HG03045 (cell line): ENCODE measurements at regions not wholly inside any gene's neighbourhood (a gene's known extent, or its start where the extent isn't known, plus 50 kb on each side); places are given as distances from the start of the nearest gene placed in this dataset.
"Not testable (repeated sequence)": the region's sequence is repeated elsewhere in the genome, so short reads cannot be mapped to it uniquely, and the experiment has no call there.

Experiments
- ATAC-seq: cut with Tn5 transposase; IDR thresholded peaks from one replicate; pipeline ENCODE4 v1.9.1; 2021; ENCODE audit warnings: mild to moderate bottlenecking, moderate library complexity; ENCODE audit not compliant: unreplicated experiment

DNA sequence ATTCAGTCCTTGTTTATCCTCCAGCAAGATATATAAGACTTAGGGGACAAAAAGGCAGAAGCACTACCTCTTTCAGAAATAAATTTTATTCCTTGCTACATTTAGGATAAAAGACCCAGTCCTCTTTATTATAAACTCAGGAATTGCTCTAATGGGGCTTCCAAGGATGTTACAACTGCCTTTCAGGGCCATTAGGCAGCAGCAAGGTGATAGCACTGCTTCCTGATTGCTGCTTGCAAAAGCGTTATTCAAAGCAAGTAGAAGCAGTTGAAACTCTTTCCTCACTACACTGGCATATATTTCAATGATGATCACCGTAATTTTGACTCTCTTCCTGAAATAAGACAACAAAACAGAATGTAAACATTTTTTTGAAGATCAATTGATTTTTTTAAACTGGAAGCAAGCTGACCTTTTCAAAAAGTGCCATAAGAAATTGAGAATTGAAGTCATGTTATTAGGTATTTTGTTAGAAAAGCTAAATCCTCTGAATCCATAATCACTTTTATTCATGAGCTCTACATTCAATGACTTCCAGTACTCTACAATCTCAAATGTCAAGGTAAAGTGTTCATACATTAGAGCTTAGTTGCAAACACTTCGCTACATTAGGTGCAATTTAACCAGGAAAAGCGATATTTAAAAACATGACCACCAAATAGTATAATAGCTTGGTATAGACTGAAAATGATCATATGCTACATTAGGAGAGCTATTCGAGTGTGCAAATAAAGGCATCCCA, 233.4 kb upstream of the SYT10 start:
- no peak for ATAC-seq

GRCh38 chr12:33676866-33677265, 237.2 kb upstream of the SYT10 start:
- ATAC-seq = no peak

DNA sequence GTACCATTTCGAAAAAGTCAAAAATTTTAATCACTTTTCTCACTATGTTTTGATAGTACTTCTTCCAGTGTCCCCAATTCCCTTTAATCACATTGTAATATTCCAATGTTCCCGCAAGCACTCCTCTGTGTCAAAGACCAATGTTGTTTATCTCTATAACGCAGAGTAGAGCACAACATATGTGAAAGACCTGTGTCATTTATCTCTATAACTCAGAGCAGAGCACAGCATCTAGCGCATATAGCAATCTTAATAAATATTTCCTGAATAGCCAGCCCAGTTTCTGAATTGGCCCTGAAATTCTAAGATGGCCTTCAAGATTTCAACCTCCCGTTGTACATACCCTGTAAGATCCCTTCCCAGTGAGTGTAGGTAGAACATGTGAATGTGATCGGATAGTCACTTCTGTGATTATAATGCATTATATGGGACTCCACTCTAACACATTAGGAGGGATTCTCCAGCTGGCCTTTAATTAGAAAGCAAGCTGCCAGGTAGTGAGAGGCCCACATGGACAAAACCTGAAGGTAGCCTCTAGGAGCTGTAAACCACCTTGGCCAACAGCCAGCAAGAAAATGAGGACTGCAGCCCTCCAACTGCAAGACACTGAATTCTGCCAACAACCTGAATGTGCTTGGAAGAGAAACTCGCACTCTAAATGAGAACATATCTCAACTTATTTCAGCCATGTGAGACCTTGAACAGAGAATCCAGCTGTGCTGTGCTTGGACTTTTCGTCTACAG, 238.8 kb upstream of the SYT10 start:
- ATAC-seq = no peak

DNA sequence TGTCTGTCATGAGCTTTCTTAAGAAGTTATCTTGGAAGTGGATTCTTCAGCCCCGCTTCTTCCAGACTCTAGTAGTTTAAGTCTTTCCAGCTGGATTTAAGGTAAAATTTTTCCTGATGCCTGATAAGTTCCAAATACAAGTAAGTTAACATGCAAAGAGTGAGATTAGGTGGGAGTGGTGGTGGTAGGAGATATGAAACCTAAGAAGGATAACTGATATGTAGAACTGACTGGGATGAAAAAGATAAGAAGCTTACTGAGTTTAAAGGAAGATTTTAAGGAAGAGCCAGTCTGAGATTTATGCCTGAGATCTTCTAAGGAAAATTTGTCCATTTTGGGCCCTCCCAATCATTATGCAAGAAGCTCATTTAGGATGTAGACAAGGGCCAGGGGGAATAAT, 250.9 kb upstream of the SYT10 start:
- ATAC-seq = no peak

DNA sequence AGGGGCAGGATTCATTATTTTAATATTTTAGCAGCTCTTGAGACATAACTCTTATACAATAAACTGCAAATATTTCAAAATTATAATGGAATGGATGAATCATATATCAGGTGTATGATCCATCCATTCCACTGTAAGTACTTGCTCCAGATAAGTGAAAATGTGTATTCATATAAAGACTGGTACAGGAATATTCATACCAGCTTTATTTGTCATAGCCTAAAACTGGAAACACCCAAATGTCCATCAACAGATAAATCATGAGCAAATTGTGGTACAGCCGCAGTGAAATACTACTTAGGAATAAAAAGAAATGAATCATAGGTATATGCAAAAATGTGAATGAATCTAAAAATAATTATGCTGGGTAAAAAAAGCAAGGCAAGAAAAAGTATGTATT, 263.6 kb upstream of the SYT10 start:
- no peak for ATAC-seq

- no peak for ATAC-seq
Measured at GRCh38 chr12:33706927-33707326, 267.3 kb upstream of the SYT10 start.

DNA sequence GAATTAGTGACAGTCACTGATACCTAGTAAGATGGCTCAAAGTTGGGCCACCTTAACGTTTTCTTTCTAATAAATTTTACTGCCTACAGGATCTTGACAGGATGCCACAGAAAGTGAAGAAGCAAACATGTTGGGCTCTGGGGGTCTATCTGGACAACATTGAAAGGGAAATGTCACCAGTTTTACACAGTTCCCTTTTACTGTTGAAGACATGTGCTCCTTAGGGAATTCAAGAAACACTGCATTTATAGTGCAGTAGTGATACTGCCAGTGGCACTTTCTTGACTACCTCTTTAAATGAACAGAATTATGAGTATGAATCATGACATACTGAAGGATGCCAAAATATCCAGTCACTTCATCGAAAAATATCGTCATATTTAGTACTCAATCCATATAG, 269.3 kb upstream of the SYT10 start:
- ATAC-seq = no peak

- ATAC-seq = no peak
Measured at GRCh38 chr12:33710548-33710947, 270.9 kb upstream of the SYT10 start.

DNA sequence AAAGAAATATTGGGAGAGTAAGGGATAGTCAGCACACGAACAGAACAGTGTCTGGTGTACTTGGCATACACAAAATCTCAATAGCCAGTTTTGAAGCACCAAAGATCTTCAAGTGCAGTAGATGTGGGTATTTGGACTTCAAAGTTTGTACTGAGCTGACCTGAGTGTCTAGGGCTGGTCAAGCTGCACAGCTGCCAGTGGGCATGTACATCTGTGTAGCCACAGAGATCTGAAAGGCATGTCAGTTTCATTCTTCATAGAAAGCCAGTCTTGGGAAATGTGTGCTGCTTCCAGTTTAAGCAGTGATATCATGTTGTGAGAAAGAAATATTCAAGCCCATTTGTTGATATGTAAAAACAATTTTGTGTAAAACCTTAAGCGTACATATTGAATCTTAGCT, 279.0 kb upstream of the SYT10 start:
- ATAC-seq = no peak

DNA sequence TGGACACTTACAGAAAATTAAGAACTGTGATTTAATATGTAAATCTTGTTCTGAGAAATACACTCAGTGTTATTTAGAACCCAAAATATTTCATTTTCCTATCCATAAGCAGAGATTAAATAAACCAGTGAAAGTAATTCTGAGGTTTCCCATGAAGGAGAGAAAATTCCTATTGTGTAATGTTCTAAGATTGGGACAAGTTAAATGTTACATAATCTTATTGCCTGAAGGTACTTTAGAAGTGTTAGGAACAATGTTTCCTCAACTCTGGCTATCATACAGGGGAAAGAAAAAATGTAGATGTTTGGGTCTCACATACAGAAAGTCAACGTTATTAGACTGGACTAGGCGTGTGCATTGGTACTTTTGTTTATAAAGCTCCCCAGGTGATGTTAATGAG, 281.9 kb upstream of the SYT10 start:
- ATAC-seq = no peak

- no peak for ATAC-seq
Measured at GRCh38 chr12:33724867-33725266, 285.2 kb upstream of the SYT10 start.

DNA sequence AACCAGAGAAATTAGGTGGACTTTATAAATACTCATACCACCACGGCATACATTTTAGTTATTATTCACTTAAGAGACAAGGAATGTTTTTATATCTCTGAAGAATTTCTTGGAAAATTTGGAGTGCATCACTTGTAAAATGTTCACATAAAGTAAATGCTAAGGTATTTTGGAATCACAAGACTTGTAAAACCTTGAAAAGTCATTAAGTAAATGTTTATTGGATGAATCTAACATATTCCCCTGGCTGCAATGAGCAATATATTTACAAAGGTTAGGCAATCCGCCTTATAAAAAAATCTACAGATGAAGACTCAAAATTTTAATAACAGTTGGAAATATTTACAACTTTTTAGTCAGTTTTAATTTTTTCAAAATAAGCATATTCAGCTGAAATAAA, 287.4 kb upstream of the ALG10 start:
- no peak for ATAC-seq

DNA sequence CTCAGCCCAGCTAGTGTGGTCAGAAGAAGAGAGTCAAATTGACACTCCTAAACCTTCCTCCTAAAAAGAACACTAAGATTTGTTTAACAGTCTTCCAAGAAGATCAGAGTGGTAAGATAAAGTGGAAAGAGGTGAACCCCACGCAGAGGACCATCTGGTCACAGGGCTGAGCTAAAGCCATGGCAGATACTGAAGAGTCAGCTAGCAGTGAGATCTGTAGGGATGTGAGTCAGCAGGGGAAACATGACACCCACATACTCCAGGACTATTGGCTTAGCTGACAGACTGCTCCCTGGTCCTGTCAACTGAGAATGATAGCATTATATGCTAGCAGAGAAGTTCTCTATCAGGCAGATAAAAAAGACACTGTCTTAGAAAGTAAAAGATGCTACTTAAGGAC, 269.4 kb upstream of the ALG10 start:
- no peak for ATAC-seq

DNA sequence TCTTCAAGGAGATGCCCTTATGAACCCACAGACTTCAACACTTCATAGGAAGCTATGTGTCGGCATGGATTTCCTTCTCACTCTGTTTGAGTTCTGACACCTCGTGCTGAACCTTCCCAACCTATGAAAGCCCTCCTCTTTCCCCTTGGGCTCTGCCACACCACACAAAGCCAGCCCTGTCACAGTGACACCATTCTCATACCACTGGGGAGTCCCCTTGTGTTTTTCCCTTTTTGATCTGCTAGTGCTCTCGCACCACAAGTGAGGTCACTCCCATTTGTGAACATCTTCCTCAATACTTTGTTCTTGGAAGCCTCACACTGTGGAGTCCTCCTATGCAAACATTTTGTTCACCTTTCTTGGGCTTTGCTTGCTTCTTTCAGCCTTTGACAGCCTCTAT, 264.6 kb upstream of the ALG10 start:
- ATAC-seq = no peak

- ATAC-seq = no peak
Measured at GRCh38 chr12:33759279-33759678, 263.0 kb upstream of the ALG10 start.

- no peak for ATAC-seq
Measured at GRCh38 chr12:33763331-33763730, 259.0 kb upstream of the ALG10 start.

DNA sequence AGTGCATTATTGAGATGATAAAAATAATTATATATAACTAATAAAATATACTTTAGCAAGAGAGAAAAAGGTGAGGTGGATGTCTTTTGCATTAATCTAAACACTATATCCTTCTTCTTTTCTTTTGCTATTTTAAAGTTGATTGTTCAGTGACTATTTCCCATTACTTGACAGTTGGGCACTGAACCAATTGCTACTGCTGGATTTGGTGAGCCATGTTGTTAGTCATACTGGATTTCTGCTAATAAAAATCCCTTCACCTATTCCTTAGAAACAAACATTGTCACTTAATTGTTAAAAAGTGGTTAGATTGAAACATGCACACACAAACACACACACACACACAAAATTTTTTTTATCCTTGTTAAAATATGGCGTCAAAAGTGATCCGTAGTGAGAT, 251.6 kb upstream of the ALG10 start:
- no peak for ATAC-seq

DNA sequence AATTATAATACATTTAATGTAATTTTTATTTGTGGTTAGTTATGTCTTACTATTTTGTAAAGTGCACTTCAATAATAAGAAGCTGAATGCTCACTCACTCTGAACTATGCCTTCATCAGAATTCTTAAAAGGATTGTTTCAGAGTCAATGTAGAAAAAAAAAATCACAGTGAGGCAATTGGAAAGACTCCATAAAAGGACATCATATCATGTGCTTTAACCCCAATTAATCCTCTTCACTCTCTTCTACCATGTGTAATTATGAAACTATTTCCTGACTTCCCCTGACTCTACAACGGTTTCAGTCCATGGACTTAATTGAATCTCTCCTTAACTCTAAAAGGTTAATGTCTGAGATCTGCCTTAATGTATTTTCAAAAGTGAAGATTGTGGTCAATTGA, 250.4 kb upstream of the ALG10 start:
- no peak for ATAC-seq

DNA sequence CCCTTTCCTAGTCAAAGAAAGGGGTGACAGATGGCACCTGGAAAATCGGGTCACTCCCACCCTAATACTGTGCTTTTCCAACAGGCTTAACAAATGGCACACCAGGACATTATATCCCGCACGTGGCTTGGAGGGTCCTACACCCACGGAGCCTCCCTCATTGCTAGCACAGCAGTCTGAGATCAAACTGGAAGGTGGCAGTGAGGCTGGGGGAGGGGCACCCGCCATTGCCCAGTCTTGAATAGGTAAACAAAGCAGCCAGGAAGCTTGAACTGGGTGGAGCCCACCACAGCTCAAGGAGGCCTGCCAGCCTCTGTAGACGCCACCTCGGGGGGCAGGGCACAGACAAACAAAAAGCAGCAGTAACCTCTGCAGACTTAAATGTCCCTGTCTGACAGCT, 249.2 kb upstream of the ALG10 start:
- ATAC-seq = not testable (repeated sequence)

DNA sequence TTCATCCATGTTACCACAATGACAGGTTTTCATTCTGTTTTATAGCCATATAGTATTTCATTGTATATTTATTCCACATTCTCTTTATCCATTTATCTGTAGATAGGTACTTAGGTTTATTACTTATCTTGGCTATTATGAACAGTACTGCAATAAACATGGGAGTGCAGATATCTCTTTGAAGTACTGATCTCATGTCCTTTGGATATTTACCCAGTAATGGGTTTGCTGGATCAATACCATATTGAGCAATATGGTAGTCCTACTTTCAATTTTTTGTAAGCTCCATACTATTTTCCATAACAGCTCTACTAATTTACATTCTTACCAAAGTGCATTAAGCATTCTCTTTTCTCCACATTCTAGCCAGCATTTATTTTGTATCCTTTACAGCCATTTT, 235.8 kb upstream of the ALG10 start:
- ATAC-seq = no peak

- ATAC-seq = no peak
Measured at GRCh38 chr12:33794954-33795353, 227.3 kb upstream of the ALG10 start.

DNA sequence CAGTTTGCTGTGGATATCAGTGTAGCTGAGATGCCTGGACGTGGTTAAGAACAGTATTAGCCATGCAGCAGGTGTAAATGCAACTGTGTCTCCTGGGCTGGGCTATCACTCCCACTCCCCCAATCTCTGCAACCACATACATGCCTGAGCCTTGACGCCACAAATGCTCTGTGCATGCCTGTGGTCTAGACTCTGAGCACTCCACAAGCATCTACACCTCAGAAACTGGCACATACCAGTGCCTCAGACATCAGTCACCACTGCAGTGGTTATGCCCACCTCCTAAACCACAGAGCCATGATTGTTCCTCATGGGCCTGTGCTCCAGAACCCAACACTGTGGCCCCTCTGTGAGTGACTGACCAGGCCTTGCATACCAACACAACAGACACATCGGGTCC, 226.8 kb upstream of the ALG10 start:
- no peak for ATAC-seq

DNA sequence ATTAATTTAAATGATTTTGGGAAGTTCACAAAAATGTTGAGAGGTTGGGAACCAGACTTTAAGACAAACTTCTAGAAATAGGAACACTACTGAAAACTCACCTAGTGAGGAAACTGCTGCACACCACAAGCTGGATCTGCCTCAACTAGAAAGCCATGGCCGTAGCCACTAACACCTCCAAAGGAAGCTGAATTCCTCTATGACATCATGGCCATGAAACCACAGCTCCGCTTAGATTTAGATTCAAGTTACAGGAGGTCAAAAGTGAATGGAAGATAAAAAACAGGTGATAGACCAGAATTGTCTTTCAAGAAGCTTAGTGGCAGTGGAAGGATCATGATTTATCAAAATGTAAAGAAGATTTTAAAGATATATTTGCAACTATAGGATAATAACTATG, 208.8 kb upstream of the ALG10 start:
- ATAC-seq = no peak
